Cardiac muscle cell (in vitro differentiated cells and primary cell): ENCODE measurements at regions not wholly inside any gene's neighbourhood (a gene's known extent, or its start where the extent isn't known, plus 50 kb on each side); places are given as distances from the start of the nearest gene placed in this dataset.

ENCODE experiments used
- DNase-seq, 2 donors: peaks; one replicate each; pipeline versions ENCODE4 v3.0.0 to v3.0.0-alpha.2; 2010 to 2017; ENCODE audit warnings: low read depth in 1 of 2, low spot score in 1 of 2
- H3K27ac ChIP-seq: fragments of 200-600 bp; sonication (generic); 2 replicates; pipeline ENCODE4 v1.5.1; 2016
- H3K27me3 ChIP-seq: fragments of 200-600 bp; sonication (generic); 2 replicates; pipeline ENCODE4 v1.6.0; 2016; ENCODE audit warnings: control low read depth
- H3K36me3 ChIP-seq: fragments of 200-600 bp; sonication (generic); 2 replicates; pipeline ENCODE4 v1.5.1; 2016; ENCODE audit warnings: control low read depth
- H3K4me1 ChIP-seq: fragments of 200-600 bp; sonication (generic); 2 replicates; pipeline ENCODE4 v1.8.1; 2017; ENCODE audit warnings: low read depth, mild to moderate bottlenecking, mixed run types
- H3K4me3 ChIP-seq: fragments of 200-600 bp; sonication (generic); 2 replicates; pipeline ENCODE4 v1.5.1; 2016; ENCODE audit warnings: mild to moderate bottlenecking
- H3K9me3 ChIP-seq: fragments of 200-600 bp; sonication (generic); 2 replicates; pipeline ENCODE4 v1.5.1; 2017; ENCODE audit warnings: low read depth, mild to moderate bottlenecking, control low read depth
- TF ChIP-seq, protein P1 (sequence below): IDR thresholded peaks from 2 replicates; pipeline ENCODE4 v1.5.1; 2012; ENCODE audit warnings: low read depth, mild to moderate bottlenecking, low read length

GRCh38 chr13:77838271-77838670, 80.4 kb downstream of the EDNRB start:
- Histone ChIP-seq H3K27me3 (no peaks in the 10 kb centered on the region), H3K36me3 (no peaks in the 10 kb centered on the region), H3K4me1 (no peaks in the 10 kb centered on the region), H3K9me3 (no peaks in the 10 kb centered on the region), H3K27ac (no peak overlapping the region), H3K4me3 (no peak overlapping the region)
- TF ChIP-seq, protein P1, sequence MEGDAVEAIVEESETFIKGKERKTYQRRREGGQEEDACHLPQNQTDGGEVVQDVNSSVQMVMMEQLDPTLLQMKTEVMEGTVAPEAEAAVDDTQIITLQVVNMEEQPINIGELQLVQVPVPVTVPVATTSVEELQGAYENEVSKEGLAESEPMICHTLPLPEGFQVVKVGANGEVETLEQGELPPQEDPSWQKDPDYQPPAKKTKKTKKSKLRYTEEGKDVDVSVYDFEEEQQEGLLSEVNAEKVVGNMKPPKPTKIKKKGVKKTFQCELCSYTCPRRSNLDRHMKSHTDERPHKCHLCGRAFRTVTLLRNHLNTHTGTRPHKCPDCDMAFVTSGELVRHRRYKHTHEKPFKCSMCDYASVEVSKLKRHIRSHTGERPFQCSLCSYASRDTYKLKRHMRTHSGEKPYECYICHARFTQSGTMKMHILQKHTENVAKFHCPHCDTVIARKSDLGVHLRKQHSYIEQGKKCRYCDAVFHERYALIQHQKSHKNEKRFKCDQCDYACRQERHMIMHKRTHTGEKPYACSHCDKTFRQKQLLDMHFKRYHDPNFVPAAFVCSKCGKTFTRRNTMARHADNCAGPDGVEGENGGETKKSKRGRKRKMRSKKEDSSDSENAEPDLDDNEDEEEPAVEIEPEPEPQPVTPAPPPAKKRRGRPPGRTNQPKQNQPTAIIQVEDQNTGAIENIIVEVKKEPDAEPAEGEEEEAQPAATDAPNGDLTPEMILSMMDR, result no peak
- no peak for DNase-seq

DNA sequence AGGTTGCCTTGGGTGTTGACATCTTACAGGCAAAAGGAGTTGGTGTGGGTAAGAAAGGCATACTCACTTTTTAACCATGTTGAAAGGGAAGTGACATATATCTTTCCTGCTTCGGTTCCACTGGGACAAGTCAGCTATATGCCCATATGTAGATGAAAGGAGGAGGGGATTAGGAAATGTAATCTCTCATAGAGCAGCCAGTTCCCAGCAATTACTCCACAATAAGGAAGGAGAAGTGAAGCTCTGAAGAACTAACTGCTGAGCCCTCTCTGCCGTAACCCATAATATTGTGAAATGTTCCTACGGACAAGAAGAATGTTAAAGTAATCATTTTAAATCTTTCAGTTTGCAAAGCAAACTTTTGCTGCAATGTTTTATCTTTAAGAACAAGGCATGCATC, 82.2 kb downstream of the EDNRB start:
- Histone ChIP-seq H3K36me3 (no peaks in the 10 kb centered on the region), H3K27ac (no peak overlapping the region), H3K27me3 (no peaks in the 10 kb centered on the region), H3K4me3 (no peak overlapping the region), H3K9me3 (no peaks in the 10 kb centered on the region), H3K4me1 (no peaks in the 10 kb centered on the region)
- DNase-seq, result peak in 1 of 2 donors; percentile 72
- TF ChIP-seq, protein P1, result no peak

DNA sequence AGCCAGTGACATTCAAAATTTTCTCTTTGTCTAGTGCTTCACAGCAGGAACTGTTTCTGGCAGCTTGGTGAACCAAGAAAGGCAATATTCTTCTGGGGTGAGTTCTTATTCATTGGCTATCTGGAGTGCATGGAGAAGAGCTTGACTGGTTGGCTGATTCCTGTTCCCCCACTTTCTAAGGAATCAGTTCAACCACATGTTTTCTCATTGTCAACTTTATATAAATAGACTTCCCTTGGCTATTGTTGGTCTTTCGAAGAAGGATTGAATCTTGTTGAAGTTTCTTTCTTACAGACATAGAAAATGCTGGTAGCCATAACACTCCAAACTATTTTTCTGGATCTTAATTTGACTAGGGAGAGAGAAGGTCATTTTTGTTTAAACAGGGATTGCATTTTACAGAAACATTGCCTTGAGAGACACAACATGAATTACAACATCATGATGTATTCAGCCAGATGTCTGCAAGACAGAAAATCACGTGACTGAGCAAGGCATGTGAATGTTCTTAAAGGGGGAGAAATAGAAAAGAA, 85.2 kb downstream of the EDNRB start:
- TF ChIP-seq, protein P1, result no peak

GRCh38 chr13:77832339-77833100, 86.1 kb downstream of the EDNRB start:
- TF ChIP-seq, protein P1, result no peak
- Histone ChIP-seq H3K4me3 (no peak overlapping the region), H3K27ac (no peak overlapping the region), H3K36me3 (no peaks in the 10 kb centered on the region), H3K27me3 (no peaks in the 10 kb centered on the region), H3K4me1 (no peaks in the 10 kb centered on the region), H3K9me3 (no peaks in the 10 kb centered on the region)
- peak in 1 of 2 donors; percentile 86 for DNase-seq

More for the DNA sequence above, 85.2 kb downstream of the EDNRB start:
- no peak overlapping the region for H3K4me3 ChIP-seq
- peak in 1 of 2 donors; percentile 87 for DNase-seq
- no peaks in the 10 kb centered on the region for H3K9me3 ChIP-seq
- H3K27me3 ChIP-seq, result no peaks in the 10 kb centered on the region
- H3K36me3 ChIP-seq, result no peaks in the 10 kb centered on the region
- no peaks in the 10 kb centered on the region for H3K4me1 ChIP-seq
- H3K27ac ChIP-seq, result no peak overlapping the region

DNA sequence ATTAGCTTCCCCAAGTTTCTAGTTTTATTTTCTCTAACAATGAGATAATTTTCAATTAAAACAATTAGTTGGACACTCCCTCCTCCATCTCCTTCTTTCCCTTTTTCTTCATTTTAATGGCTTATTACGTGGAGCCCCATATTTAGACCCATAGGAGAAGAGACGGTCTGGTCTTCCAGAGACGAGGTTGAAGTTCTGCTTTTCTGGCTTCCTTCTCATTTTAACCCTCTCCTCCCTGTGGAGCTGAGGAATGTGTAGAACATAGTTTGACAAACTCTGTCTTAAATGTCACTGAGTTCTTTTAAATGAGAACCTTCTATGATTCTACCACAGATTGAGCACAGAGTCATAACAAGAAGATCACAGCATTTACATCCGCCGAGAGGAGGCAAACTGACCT, 86.8 kb downstream of the EDNRB start:
- TF ChIP-seq, protein P1, result no peak
- no peak for DNase-seq
- H3K36me3 ChIP-seq, result no peaks in the 10 kb centered on the region
- H3K4me3 ChIP-seq, result no peak overlapping the region
- H3K27ac ChIP-seq, result no peak overlapping the region
- H3K9me3 ChIP-seq, result no peaks in the 10 kb centered on the region
- H3K27me3 ChIP-seq, result no peaks in the 10 kb centered on the region
- no peaks in the 10 kb centered on the region for H3K4me1 ChIP-seq
